GM19328 (cell line): ENCODE measurements at regions not wholly inside any gene's neighbourhood (a gene's known extent, or its start where the extent isn't known, plus 50 kb on each side); places are given as distances from the start of the nearest gene placed in this dataset.

ENCODE experiments used
- ATAC-seq: cut with Tn5 transposase; IDR thresholded peaks from one replicate; pipeline ENCODE4 v1.9.1; 2021; ENCODE audit warnings: mild to moderate bottlenecking, moderate library complexity; ENCODE audit not compliant: unreplicated experiment

GRCh38 chr7:46485481-46486065, 564.5 kb upstream of the IGFBP3 start:
- no peak for ATAC-seq

DNA sequence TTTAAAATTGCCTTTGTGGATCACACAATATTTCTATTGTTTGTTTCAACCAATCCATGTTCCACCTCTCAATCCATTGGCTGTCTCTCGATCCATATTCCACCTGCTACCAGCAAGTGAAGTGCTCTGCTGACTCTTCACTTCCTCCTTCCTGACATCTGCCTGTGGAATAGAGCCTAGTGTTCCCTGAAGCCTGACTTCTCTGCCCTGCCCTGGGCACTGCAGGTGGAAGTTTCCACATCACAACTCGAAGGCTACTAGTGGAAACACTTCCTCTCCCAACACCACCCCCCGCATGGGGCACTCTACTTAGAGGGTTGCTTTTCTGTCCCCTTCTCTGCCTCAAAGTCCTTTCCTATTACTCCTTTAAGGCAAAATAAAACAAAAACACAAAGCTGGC, 563.8 kb upstream of the IGFBP3 start:
- no peak for ATAC-seq

- ATAC-seq = no peak
Measured at GRCh38 chr7:46480619-46481018, 559.5 kb upstream of the IGFBP3 start.

DNA sequence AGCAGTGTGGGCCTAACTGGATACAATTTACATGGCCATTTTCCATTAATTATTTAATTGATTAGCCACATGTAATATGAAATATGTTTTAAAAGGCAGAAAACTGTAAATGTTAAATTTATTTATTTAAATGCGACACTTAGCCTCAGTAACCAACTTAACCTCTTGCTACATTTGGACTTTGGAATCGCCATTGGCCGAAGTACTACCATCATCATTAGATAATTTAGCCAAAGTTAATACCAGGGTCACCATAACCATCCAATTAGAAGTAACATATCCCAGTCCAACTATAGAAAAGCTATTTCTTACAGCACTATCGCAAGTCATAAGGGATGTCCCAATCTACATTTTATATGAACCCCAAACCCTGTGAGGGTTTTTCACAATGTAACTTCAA, 558.6 kb upstream of the IGFBP3 start:
- ATAC-seq = no peak

- no peak for ATAC-seq
Measured at GRCh38 chr7:46478046-46478445, 557.0 kb upstream of the IGFBP3 start.

GRCh38 chr7:46468753-46469356, 547.8 kb upstream of the IGFBP3 start:
- no peak for ATAC-seq

GRCh38 chr7:46463170-46463569, 542.1 kb upstream of the IGFBP3 start:
- no peak for ATAC-seq

DNA sequence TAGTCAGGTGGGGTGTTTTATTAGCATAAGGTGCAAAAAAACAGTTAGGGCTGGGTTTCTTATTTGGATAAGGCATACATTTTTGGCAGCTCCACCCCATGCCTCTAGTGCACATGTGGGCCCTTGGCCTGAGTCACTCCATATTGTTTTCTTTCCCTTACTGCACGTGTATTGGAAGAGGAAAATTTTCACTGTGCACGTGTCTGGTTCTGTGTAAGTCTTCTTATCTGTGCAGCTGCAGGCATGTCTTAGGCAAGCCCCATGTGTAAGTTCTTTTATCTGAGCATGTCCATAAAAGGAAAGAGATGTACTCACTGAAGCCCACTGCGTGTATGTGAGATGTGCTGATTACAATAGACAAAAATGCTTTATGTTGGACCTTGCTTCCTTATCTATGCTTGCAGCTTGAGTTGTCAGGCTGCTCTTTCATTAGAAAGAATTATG, 540.3 kb upstream of the IGFBP3 start:
- ATAC-seq = no peak

GRCh38 chr7:46459942-46460341, 538.9 kb upstream of the IGFBP3 start:
- ATAC-seq = no peak

DNA sequence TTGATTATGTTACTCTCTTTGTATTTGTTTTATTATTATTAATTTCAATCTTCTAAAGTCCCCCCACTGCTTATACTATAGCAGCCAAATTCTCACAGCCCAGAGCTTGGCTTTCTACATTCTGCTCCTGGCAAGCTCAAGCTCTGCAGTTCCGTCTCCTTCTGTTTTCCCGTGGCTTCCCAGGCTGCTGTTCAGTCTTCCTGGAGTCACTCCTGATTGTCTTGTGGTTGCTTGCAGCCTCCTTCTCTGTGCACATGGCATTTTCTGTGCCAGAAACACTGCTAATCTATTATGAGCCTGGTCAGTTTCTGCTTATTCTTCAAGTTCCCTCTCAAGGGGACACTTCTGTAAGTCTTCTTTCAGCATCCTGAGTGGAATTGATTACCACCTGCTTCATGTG, 533.7 kb upstream of the IGFBP3 start:
- ATAC-seq = no peak

DNA sequence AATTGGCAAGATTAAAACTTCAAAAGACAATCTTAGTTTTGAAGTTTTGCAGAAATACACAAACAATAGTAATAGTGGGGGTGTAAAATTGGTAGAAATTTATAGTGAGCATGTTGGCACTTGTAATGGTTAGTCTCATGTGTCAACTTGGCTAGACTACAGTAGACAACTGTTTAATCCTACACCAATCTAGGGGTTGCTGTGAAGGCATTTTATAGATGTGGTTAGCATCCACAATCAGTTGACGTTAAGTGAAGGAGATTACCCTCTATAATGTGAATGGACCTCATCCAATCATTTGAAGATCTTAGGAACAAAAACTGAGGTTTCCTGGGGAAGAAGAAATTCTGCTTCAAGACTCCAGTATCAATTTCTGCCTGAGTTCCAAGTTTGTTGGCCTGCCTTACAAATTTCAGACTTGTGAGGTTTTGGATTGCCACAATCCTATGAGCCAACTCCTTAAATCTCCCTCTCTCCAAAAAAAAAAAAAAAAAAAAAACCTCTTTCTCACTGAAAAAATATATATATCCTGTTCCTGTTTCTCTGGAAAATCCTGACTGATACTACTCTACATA, 531.6 kb upstream of the IGFBP3 start:
- no peak for ATAC-seq

GRCh38 chr7:46451846-46452245, 530.8 kb upstream of the IGFBP3 start:
- ATAC-seq = no peak

GRCh38 chr7:46450886-46451285, 529.8 kb upstream of the IGFBP3 start:
- ATAC-seq = no peak

GRCh38 chr7:46450425-46450824, 529.4 kb upstream of the IGFBP3 start:
- ATAC-seq = no peak

DNA sequence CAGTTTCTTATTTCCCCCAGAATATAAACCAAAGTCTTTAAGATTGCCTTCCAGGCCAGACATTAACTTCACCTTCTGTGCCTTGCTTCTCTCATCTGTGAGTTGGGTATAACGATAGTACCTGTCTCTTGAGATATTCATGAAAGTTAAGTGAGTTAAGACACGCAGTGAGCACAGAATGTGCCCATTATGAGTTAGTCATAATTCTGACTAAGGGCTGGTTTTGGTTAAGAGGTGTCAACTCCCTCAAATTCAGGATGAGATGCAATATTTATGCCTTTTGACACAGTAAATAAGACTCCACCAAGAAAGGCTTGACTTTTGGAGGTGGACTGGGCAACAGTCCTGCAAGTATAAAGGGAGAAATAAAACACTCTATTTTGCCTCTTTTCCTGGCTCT, 528.7 kb upstream of the IGFBP3 start:
- ATAC-seq = no peak

GRCh38 chr7:46448478-46448877, 527.4 kb upstream of the IGFBP3 start:
- ATAC-seq = no peak

- ATAC-seq = no peak
Measured at GRCh38 chr7:46446151-46446550, 525.1 kb upstream of the IGFBP3 start.

- no peak for ATAC-seq
Measured at GRCh38 chr7:46444256-46444655, 523.2 kb upstream of the IGFBP3 start.

- ATAC-seq = no peak
Measured at GRCh38 chr7:46440186-46440585, 519.1 kb upstream of the IGFBP3 start.

GRCh38 chr7:46432708-46433107, 511.6 kb upstream of the IGFBP3 start:
- no peak for ATAC-seq

DNA sequence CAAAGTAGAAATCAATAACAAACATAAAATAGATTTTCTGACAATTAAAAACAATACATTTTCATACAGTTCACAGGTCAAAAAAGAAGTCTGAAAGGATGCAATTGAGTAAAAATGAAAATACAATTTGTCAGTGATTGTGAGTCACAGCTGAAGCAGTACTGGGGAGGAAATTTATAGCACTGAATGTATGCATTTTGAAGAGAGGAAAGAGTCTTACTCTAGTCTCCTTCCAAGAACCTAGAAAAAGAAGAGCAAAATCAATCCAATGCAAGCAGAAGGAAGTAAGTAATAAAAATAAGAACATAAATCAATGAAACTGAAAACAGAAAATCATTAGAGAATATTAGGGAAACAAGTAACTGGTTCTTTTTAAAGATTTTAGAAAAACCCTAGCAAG, 507.2 kb upstream of the IGFBP3 start:
- no peak for ATAC-seq

GRCh38 chr7:46424934-46425333, 503.9 kb upstream of the IGFBP3 start:
- ATAC-seq = no peak
